Medulla oblongata (tissue), 1 donor: ENCODE measurements at regions not wholly inside any gene's neighbourhood (a gene's known extent, or its start where the extent isn't known, plus 50 kb on each side); places are given as distances from the start of the nearest gene placed in this dataset.
A peak's percentile ranks its signal among the peaks of the same experiment; 100 is the strongest.

Experiments
- DNase-seq: peaks from one replicate; pipeline ENCODE4 v3.0.0-alpha.2; 2015; ENCODE audit errors: extremely low spot score

DNA sequence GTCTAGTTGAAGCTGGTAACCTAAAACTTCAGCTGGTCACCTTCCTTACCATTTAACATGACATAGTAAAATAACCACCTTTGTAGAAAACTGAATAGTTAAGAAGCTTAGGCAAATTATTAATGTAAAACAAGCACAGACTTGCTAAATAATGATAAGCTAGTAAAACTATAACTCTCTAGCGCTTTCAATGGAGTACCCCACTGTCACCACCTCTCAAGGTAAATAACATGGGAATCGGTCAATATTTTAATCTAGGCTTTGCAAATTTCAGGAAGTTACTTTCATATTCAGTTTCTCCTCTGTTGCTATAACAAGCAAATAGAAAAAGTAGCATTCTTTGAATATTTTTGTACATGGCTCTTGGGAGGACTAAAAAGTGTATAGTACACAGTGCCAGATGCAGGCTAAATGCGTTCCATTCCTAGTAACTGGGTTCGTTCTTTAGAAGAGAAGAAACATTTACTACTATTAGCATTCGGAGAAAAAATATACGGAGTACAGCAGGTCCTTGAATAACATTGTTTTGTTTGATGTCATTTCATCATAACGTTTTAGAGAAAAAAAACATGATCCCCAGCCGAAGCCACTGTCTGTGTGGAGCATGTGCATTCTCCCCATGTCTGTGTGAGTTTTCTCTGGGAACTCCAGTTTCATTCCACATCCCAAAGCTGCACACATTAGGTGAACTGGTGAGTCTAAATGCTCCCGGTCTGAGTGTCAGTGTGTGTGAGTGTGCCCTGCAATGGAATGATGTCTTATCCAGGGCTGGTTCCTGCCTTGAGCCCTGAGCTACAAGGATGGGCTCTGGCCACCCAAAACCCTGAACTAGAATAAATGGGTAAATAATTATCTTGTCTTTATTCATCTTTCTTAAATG is 52.5 kb downstream of the EPRS1 start:
- DNase-seq: no peak

DNA sequence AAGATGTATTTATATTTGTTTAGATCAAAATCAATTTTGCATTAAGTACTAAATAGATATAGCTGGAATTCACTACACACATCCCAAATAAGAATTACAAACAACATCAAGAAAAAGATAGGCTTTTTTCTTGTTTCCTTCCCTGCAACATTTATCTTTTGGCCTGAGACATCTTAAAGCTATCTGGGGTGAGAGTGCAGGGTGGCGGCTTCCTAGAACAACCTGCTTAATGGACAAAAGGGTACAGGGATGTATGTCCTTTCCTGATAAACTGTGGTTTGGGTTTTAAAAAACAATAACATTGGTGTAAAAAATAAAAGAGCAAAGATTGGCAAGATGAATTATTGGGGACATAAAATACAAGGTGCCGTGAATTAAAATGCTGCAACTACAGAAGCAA is 54.4 kb downstream of the EPRS1 start:
- DNase-seq: no peak

DNA sequence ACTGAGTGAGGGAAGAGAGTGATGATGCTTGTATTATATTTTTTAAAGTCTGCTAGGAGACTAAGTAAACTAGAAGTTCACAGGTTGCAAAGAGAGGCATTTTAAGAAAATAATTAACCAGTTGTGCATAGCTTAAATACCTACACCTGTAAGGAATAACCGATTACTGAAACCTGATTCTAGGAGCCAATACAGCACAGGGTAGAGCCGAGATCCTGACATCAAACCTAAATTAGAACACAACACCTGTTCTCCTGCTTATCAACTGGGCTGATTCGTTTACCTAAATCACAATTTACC is 54.8 kb downstream of the EPRS1 start:
- DNase-seq: no peak

DNA sequence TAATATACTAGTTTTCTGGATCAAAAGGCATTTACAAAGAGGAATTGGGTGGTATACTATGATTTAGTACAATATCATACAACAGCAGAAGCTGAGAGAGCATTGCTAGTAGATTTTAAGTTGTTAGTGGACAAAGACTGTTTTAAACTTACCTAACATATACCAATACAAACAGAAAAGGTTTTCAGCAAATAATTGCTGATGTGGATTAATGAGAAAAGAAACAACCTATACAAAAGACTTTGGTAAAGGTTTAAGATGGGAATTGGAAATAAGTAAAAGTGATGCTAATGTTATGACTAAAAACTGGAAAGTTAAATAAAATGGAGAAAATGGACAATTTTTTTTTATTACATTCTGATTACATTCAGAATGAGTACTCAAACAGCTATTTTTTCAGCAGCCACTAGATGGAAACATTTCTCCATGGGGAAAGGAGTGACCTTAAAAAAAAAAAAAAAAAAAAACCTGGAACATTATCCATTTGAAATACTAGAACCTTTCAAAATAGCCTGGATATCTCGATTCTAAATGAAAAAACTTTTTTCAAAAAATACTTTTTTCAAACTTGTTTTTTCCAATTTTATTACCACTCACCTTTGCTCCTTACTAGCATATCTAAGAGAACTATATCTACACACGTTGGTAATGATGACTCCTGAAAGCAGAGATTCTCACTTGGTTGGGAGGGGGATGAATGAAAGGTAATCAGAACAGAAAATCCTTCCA is 55.4 kb downstream of the EPRS1 start:
- DNase-seq: peak; percentile 33

DNA sequence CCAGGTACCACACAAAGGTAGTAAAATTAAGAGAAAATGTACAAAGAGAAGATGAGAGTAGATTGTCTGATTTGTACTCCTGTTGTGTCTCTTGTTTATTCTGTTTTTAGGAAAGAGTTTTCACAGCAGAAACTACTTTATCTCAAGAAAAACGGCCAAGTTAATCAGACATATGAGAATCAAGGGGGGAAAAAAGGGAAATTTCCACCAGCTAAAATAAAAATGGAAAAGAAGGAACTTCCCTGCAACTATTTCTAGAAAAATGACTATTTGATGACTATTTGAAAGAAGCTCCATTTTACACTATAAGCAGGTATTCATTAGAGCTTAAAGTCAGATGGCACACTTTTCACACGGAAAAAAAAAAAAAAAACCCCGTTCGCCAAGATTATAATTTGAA is 56.5 kb downstream of the EPRS1 start:
- no peak for DNase-seq

DNA sequence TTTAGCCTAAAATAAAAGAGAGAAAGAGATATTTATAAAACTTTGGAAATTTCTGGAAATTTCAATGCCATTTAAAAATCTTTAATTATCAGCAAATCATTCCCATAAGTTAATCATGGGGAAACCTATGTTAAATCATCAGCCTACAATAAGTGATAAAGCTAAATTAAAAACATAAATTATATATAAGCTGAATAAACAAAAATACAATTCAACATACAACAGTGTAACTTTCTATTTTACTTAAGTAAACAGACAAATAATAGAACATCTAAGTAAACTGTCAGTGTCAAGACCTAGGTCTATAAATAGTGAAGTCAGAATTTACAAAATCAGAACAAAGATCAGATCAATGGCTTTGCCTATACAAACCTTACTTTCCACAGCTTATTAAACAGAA is 57.5 kb downstream of the EPRS1 start:
- DNase-seq: no peak

DNA sequence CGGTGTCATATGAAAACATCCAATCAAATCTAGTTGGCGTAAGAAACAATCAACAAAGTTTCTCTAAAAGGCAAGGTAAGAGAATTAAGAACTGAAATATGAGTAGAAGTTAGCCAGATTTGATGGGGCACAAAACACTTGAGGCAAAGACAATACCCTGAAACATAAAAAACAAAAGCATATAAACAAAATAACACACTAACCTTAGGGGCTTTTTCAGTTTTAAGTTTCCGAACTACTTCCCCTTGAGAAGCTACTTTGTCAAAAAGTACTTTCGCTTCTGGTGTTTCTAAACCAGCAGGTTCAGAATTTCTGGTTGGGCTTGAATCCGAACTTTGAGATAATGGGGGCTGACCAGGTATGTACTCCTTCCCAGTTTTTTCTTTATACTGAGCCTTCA is 57.9 kb downstream of the EPRS1 start:
- peak; percentile 12 for DNase-seq

DNA sequence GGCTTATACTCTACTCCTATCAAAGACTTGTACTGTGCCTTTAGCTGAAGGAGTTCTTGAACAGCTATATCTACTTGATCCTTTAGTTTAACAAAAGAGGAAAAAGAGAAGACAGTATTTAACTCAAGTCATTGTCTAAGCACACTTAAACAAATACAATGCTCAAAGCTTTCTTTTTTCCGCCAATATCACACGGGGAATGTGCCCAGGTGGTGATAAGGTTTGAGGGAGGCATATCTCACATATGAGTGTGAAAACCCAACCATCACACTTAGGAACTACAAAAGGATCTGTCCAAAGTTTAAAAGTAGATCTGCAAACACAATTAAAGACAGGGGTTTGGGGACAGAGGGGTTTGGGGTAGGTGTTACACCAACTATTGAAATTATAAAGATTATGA is 59.0 kb upstream of the SLC30A10 start:
- no peak for DNase-seq

DNA sequence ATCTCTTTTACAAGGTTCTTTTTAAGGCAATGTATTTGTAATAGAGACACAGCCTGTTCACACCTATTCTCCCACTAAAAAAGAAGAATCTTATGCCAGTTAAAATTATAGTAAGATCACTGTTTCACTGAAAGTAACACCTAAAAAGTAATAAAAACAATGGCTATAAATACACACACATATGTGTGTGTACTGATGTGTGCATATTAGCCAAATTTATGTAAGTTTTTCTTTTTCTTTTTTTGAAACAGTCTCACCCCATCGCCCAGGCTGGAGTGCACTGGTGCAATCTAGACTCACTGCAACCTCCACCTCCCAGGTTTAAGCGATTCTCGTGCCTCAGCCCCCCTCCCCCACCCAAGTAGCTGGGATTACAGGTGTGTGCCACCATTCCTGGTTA is 56.8 kb upstream of the SLC30A10 start:
- no peak for DNase-seq
